ENCODE measurements at regions not wholly inside any gene's neighbourhood (a gene's known extent, or its start where the extent isn't known, plus 50 kb on each side); places are given as distances from the start of the nearest gene placed in this dataset.

GRCh38 chr22:48530666-48531065, 1297.0 kb downstream of the BRD1 start:
- H3K4me3 ChIP-seq (replicated peaks; ENCODE audit: insufficient read depth, low read length), result no peak overlapping the region
- no peak for DNase-seq (ENCODE audit: low read depth in 1 of 2, low spot score in 1 of 2)
- TF ChIP-seq GABPA (IDR thresholded peaks at IDR 0.05; ENCODE audit: low read depth) (no peak), REST (IDR thresholded peaks at IDR 0.05; ENCODE audit: insufficient replicate concordance, low read depth) (no peak), CTCF (IDR thresholded peaks at IDR 0.05; ENCODE audit: insufficient read depth, low read length) (no peak), POLR2AphosphoS5 (IDR thresholded peaks at IDR 0.05; ENCODE audit: low read depth) (no peak), SPI1 (IDR thresholded peaks at IDR 0.05; ENCODE audit: borderline replicate concordance, low read depth) (no peak)
- H3K27me3 ChIP-seq (ENCODE audit: insufficient read depth, poor library complexity, severe bottlenecking), result no peaks in the 10 kb centered on the region
- no peak overlapping the region for H3K27ac ChIP-seq (replicated peaks)

- no peaks in the 10 kb centered on the region for H3K27me3 ChIP-seq (ENCODE audit: insufficient read depth, poor library complexity, severe bottlenecking)
- H3K4me3 ChIP-seq (replicated peaks; ENCODE audit: insufficient read depth, low read length), result no peak overlapping the region
- no peak overlapping the region for H3K27ac ChIP-seq (replicated peaks)
- DNase-seq (ENCODE audit: low read depth in 1 of 2, low spot score in 1 of 2), result no peak
- no peak for TF ChIP-seq REST (IDR thresholded peaks at IDR 0.05; ENCODE audit: insufficient replicate concordance, low read depth)
- no peak for TF ChIP-seq SPI1 (IDR thresholded peaks at IDR 0.05; ENCODE audit: borderline replicate concordance, low read depth)
- no peak for TF ChIP-seq POLR2AphosphoS5 (IDR thresholded peaks at IDR 0.05; ENCODE audit: low read depth)
- TF ChIP-seq CTCF (IDR thresholded peaks at IDR 0.05; ENCODE audit: insufficient read depth, low read length), result no peak
These were observed 1299.3 kb downstream of the BRD1 start for GRCh38 chr22:48528221-48528915.

- H3K27me3 ChIP-seq (ENCODE audit: insufficient read depth, poor library complexity, severe bottlenecking), result no peaks in the 10 kb centered on the region
- TF ChIP-seq SPI1 (IDR thresholded peaks at IDR 0.05; ENCODE audit: borderline replicate concordance, low read depth) (no peak), GABPA (IDR thresholded peaks at IDR 0.05; ENCODE audit: low read depth) (no peak), POLR2AphosphoS5 (IDR thresholded peaks at IDR 0.05; ENCODE audit: low read depth) (no peak), CTCF (IDR thresholded peaks at IDR 0.05; ENCODE audit: insufficient read depth, low read length) (no peak), REST (IDR thresholded peaks at IDR 0.05; ENCODE audit: insufficient replicate concordance, low read depth) (no peak)
- no peak overlapping the region for H3K27ac ChIP-seq (replicated peaks)
- DNase-seq (ENCODE audit: low read depth in 1 of 2, low spot score in 1 of 2), result no peak
- H3K4me3 ChIP-seq (replicated peaks; ENCODE audit: insufficient read depth, low read length), result no peak overlapping the region
These were observed 1303.9 kb downstream of the BRD1 start for GRCh38 chr22:48523761-48524160.

Measured in HL-60 (cell line).